B cell (primary cell): ENCODE measurements at regions not wholly inside any gene's neighbourhood (a gene's known extent, or its start where the extent isn't known, plus 50 kb on each side); places are given as distances from the start of the nearest gene placed in this dataset.

Experiments used
- ATAC-seq: fragments of 200-7000 bp; cut with Tn5 transposase; one replicate; pipeline ENCODE4 v1.10.0; 2021; ENCODE audit warnings: low read depth, mild to moderate bottlenecking, moderate number of reproducible peaks, moderate library complexity
- CTCF ChIA-PET: fragments of 350-600 bp; sonication (Branson Sonifier 250); formaldehyde crosslinking; loops from one replicate; lab custom pipeline; 2021; ENCODE audit warnings: antibody characterized with exemption, inconsistent platforms; lab: Charles Lee
- POLR2A ChIA-PET: fragments of 350-600 bp; sonication (Branson Sonifier 250); formaldehyde crosslinking; loops from one replicate; lab custom pipeline; 2021; ENCODE audit warnings: antibody characterized with exemption; lab: Charles Lee
- DNase-seq: peaks from one replicate; pipeline ENCODE4 v3.0.0; 2013
- H2AFZ ChIP-seq: 2 replicates; pipeline ENCODE4 v1.6.1; 2012; ENCODE audit warnings: mild to moderate bottlenecking, low read depth, low read length; ENCODE audit not compliant: insufficient read depth, poor library complexity, severe bottlenecking
- H3K27ac ChIP-seq, 2 donors: 1 replicate in 1 of 2; 2 replicates in 1 of 2; pipeline ENCODE4 v1.5.1; 2012 to 2013; ENCODE audit warnings: low read length in 2 of 2, mild to moderate bottlenecking in 2 of 2, moderate library complexity in 1 of 2
- H3K27me3 ChIP-seq, 4 experiments: fragments of 200-600 bp in 1 of 4; sonication (generic) in 1 of 4; replicated peaks in 1 of 4; 1 replicate in 2 of 4; 2 replicates in 2 of 4; pipeline versions ENCODE4 v1.6.1 to v1.7.0; 2013 to 2016; ENCODE audit warnings: low read length in 3 of 4, mild to moderate bottlenecking in 2 of 4, mixed read lengths in 1 of 4, moderate library complexity in 1 of 4; ENCODE audit not compliant: insufficient read depth in 4 of 4, control insufficient read depth in 3 of 4; ENCODE audit errors: control extremely low read depth in 1 of 4
- H3K36me3 ChIP-seq, 2 experiments: replicated peaks in 1 of 2; 1 replicate in 1 of 2; 2 replicates in 1 of 2; pipeline versions ENCODE4 v1.6.1 to v1.7.1; 2013; ENCODE audit warnings: low read length in 1 of 2; ENCODE audit not compliant: insufficient read depth in 2 of 2, control insufficient read depth in 1 of 2; ENCODE audit errors: control extremely low read depth in 1 of 2, extremely low read depth in 1 of 2
- H3K4me1 ChIP-seq, 2 donors: fragments of 200-600 bp in 1 of 2; sonication (generic) in 1 of 2; 1 replicate in 1 of 2; 2 replicates in 1 of 2; pipeline versions ENCODE4 v1.5.1 to v1.6.1; 2013 to 2017; ENCODE audit warnings: low read length in 2 of 2; ENCODE audit not compliant: control insufficient read depth in 2 of 2, insufficient read depth in 2 of 2
- H3K4me2 ChIP-seq: replicated peaks from 2 replicates; pipeline ENCODE3; 2012; ENCODE audit warnings: mild to moderate bottlenecking, low read depth, low read length; ENCODE audit not compliant: poor library complexity, severe bottlenecking
- H3K4me3 ChIP-seq, 5 experiments: fragments of 200-600 bp in 1 of 5; sonication (generic) in 1 of 5; 1 replicate in 3 of 5; 2 replicates in 2 of 5; pipeline versions ENCODE4 v1.5.1 to v1.7.0; 2011 to 2016; ENCODE audit warnings: low read length in 4 of 5, mild to moderate bottlenecking in 4 of 5, low read depth in 2 of 5, control low read depth in 1 of 5, moderate library complexity in 1 of 5; ENCODE audit not compliant: insufficient read depth in 1 of 5; ENCODE audit errors: control extremely low read depth in 1 of 5, extremely low read depth in 1 of 5
- H3K79me2 ChIP-seq: fragments of 200-600 bp; sonication (generic); one replicate; pipeline ENCODE4 v1.6.0; 2016; ENCODE audit warnings: low read length; ENCODE audit not compliant: control insufficient read depth, insufficient read depth
- H3K9ac ChIP-seq: fragments of 200-600 bp; sonication (generic); 2 replicates; pipeline ENCODE4 v1.6.1; 2017; ENCODE audit warnings: mild to moderate bottlenecking, low read length, moderate library complexity
- H3K9me3 ChIP-seq, 3 donors: one replicate each; pipeline versions ENCODE4 v1.6.1 to v1.7.1; 2013; ENCODE audit warnings: low read length in 2 of 3; ENCODE audit not compliant: control insufficient read depth in 2 of 3, insufficient read depth in 1 of 3; ENCODE audit errors: control extremely low read depth in 1 of 3
- H4K20me1 ChIP-seq: 2 replicates; pipeline ENCODE4 v1.6.0; 2012; ENCODE audit warnings: mild to moderate bottlenecking, low read length; ENCODE audit not compliant: insufficient read depth, control insufficient read depth, poor library complexity, severe bottlenecking
- H3K27ac Mint-ChIP-seq: one replicate; pipeline ENCODE4 v1.8.0; 2021; ENCODE audit warnings: mixed read lengths
- H3K27me3 Mint-ChIP-seq: one replicate; pipeline ENCODE4 v1.8.0; 2021; ENCODE audit warnings: mixed read lengths
- H3K4me1 Mint-ChIP-seq: one replicate; pipeline ENCODE4 v1.8.0; 2021; ENCODE audit warnings: mixed read lengths
- H3K4me3 Mint-ChIP-seq: one replicate; pipeline ENCODE4 v1.8.0; 2021; ENCODE audit warnings: mixed read lengths
- H3K9me3 Mint-ChIP-seq: one replicate; pipeline ENCODE4 v1.8.0; 2022; ENCODE audit warnings: mixed read lengths; ENCODE audit not compliant: insufficient read depth
- CTCF ChIP-seq: fragments of 200-600 bp; IDR thresholded peaks from one replicate; pipeline ENCODE4 v1.8.0; 2022; ENCODE audit warnings: antibody characterized with exemption, mild to moderate bottlenecking
- EZH2 ChIP-seq: IDR thresholded peaks from 2 replicates; pipeline ENCODE4 v1.6.1; 2012; ENCODE audit warnings: borderline replicate concordance, low read depth, mild to moderate bottlenecking, moderate library complexity, low read length; ENCODE audit not compliant: insufficient read depth, poor library complexity, severe bottlenecking
- whole genome bisulfite sequencing: methylation state at CpG from one replicate; pipeline ENCODE4 v1.1.5; 2013; ENCODE audit warnings: missing lambda C conversion rate; ENCODE audit not compliant: insufficient coverage; 5-methylcytosine and 5-hydroxymethylcytosine counted together
- intact Hi-C: fragments of 100-400 bp; cut with micrococcal nuclease; formaldehyde crosslinking; loops from one replicate; pipeline ENCODE4 v1.10.0; 2022

GRCh38 chr3:135392151-135392550, 573.4 kb upstream of the PPP2R3A start:
- H3K9ac ChIP-seq, result no peak overlapping the region
- peaks cover 0 to 9% (median 8%) of the 10 kb centered on the region in 3 donors for H3K9me3 ChIP-seq
- CTCF ChIA-PET, result no interaction called here
- H3K79me2 ChIP-seq, result no peaks in the 10 kb centered on the region
- Mint-ChIP-seq H3K27ac (no peak overlapping the region), H3K4me3 (no peak overlapping the region), H3K9me3 (peaks cover 14% of the 10 kb centered on the region), H3K27me3 (no peaks in the 10 kb centered on the region), H3K4me1 (no peaks in the 10 kb centered on the region)
- no peak overlapping the region for H3K4me2 ChIP-seq
- WGBS, result 88% methylated on average over 1 of the region's 4 CpGs
- no peak for ATAC-seq
- no peak overlapping the region for H3K4me3 ChIP-seq
- TF ChIP-seq EZH2 (no peak), CTCF (no peak)
- POLR2A ChIA-PET, result no interaction called here
- H4K20me1 ChIP-seq, result no peaks in the 10 kb centered on the region
- no peak overlapping the region for H2AFZ ChIP-seq
- no peak overlapping the region for H3K27ac ChIP-seq
- no peaks in the 10 kb centered on the region for H3K27me3 ChIP-seq
- H3K4me1 ChIP-seq, result no peaks in the 10 kb centered on the region
- intact Hi-C loops, result no loop called here
- no peak for DNase-seq
- no peaks in the 10 kb centered on the region for H3K36me3 ChIP-seq

GRCh38 chr3:135393159-135393558, 572.4 kb upstream of the PPP2R3A start:
- H3K4me2 ChIP-seq, result no peak overlapping the region
- Mint-ChIP-seq H3K27ac (no peak overlapping the region), H3K4me3 (no peak overlapping the region), H3K27me3 (no peaks in the 10 kb centered on the region), H3K4me1 (no peaks in the 10 kb centered on the region), H3K9me3 (peaks cover 14% of the 10 kb centered on the region)
- no peaks in the 10 kb centered on the region for H3K36me3 ChIP-seq
- no peak overlapping the region for H3K9ac ChIP-seq
- TF ChIP-seq EZH2 (no peak), CTCF (no peak)
- no peak overlapping the region for H3K4me3 ChIP-seq
- no peaks in the 10 kb centered on the region for H4K20me1 ChIP-seq
- H3K27me3 ChIP-seq, result no peaks in the 10 kb centered on the region
- intact Hi-C loops, result no loop called here
- peaks cover 0 to 9% (median 8%) of the 10 kb centered on the region in 3 donors for H3K9me3 ChIP-seq
- H3K79me2 ChIP-seq, result no peaks in the 10 kb centered on the region
- DNase-seq, result no peak
- POLR2A ChIA-PET, result no interaction called here
- no peak overlapping the region for H2AFZ ChIP-seq
- CTCF ChIA-PET, result no interaction called here
- no peak overlapping the region for H3K27ac ChIP-seq
- no peak for ATAC-seq
- H3K4me1 ChIP-seq, result no peaks in the 10 kb centered on the region
- WGBS, result 76% methylated on average over 2 of the region's 3 CpGs
